Skeletal muscle cell (primary cell): ENCODE measurements at regions not wholly inside any gene's neighbourhood (a gene's known extent, or its start where the extent isn't known, plus 50 kb on each side); places are given as distances from the start of the nearest gene placed in this dataset.

Source experiments
- DNase-seq: peaks from one replicate; pipeline ENCODE4 v3.0.0-alpha.2; 2010; ENCODE audit warnings: low read depth
- H3K4me3 ChIP-seq: 2 replicates; pipeline ENCODE4 v1.5.1; 2011; ENCODE audit warnings: low read depth, mild to moderate bottlenecking, control low read depth, low read length, moderate library complexity

DNA sequence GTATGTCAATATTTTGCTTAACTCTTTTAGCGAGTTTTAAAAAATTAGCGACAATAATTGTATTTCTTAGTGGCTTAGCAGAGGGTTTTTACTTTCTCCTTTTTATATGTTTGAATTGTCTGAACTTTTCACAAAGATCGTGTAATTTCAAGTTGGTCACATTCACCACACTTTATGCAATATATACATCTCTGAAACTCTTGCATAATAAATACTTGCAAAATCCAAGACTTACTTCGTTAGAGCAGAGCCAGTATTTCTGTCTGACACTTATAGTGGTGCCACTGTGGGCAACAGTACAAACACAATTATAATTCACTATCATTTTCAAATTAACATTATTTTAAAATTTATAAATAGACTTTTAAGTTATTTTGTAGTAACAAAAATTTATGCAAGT, 62.0 kb downstream of the SUCNR1 start:
- no peak overlapping the region for H3K4me3 ChIP-seq
- no peak for DNase-seq

DNA sequence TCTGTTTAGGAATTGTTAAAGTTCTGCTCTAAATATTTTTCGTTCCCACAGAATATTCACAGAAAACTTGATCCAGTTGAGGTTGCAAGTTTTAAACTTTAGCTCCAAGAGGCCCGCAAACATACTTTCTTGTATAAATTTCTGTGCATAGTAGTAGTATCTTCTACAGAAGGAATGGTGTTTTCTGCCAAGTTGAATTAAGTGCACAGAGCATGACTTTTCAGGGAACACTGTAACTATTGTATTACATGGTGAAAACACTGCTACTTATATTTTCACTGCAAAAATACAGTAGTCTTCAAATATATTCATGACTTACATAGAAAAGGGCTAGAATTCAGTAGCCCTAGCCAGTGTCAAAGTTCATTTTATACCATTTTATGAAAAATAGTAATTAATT, 67.0 kb downstream of the SUCNR1 start:
- no peak overlapping the region for H3K4me3 ChIP-seq
- no peak for DNase-seq

DNA sequence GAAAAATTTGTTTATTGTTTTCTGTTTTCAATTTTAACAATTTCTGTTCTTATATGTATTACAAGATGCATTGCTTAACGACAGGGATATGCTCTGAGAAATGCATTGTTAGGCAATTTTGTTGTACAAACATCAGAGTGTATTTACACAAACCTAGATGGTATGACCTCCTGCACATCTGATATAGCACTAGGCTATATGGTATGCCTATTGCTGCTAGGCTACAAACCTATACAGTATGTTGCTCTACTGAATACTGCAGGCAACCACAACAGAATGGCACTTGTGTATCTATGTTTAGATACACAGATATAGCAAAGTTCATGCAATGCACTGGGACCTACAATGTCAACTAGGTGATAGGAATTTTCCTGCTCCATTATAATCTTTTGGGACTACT, 70.1 kb downstream of the SUCNR1 start:
- no peak overlapping the region for H3K4me3 ChIP-seq
- DNase-seq, result no peak

DNA sequence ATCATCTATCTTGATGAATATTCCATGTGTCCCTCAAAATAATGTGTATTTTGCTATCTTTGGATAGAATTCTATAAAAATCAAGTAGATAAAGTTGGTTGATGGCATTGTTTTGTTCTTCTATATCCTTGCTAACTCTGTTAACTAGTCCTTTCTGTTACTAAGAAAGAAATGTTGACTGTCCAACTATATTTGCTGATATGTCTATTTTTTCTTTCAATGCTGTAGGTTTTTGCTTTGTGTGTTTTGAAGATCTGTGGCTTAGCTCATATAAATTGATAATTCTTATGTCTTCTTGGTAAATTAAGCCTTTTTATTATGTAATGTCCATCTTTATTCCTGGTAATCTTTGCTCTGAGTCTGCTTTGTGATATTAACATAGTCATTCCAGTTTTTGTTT, 70.9 kb downstream of the SUCNR1 start:
- H3K4me3 ChIP-seq, result no peak overlapping the region
- no peak for DNase-seq

DNA sequence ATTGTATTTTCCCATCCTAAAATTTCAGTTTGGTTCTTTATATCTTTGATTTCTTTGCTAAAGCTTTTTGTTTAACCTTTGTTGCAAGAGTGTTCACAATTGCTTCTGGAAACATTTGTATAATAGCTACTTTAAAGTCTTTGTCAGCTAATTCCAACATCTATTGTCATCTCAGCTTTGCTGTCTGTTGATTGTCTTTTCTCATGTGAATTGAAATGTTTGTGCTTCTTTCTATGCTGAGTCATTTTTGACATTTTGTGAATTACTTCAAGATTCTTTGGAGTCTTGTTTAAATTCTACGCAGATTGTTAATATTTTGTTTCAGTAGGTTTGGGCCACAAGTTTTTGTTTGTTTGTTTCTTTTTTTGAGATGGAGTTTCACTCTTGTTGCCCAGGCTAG, 73.2 kb downstream of the SUCNR1 start:
- DNase-seq, result no peak

DNA sequence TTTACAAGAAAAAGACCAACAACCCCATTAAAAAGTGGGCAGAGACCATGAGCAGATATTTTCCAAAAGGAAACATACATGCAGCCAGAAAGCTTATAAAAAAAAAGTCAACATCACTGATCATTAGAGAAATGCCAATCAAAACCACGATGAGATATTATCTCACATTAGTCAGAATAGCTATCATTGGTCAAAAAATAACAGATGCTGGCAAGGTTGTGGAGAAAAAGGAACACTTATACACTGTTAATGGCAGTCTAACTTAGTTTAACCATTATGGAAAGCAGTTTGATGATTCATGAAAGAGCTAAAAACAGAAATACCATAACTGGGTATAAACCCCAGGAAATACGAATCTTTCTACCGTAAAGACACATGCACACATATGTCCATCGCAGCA, 76.3 kb downstream of the SUCNR1 start:
- H3K4me3 ChIP-seq, result no peak overlapping the region

More for the DNA sequence above, 73.2 kb downstream of the SUCNR1 start:
- H3K4me3 ChIP-seq, result no peak overlapping the region

DNA sequence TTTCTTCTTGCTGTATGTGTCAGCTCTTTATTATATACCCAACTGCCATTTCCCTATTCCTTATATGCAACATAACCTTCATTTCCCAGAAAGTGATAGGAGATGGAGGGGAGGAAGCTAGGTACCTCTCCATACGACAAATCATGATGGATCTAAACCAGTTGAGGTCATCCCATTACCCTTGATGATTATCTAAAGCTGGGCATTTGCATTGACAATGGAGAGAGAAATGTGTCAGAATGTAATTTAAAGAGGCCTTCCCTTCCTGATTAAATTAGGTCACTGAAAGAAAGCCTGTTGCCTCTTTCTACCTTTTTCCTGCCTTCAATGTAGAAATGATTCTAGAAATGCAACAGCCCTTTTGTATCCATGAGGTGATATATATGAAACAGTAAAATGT, 81.9 kb downstream of the SUCNR1 start:
- DNase-seq, result no peak

More for the DNA sequence above, 76.3 kb downstream of the SUCNR1 start:
- DNase-seq, result no peak

DNA sequence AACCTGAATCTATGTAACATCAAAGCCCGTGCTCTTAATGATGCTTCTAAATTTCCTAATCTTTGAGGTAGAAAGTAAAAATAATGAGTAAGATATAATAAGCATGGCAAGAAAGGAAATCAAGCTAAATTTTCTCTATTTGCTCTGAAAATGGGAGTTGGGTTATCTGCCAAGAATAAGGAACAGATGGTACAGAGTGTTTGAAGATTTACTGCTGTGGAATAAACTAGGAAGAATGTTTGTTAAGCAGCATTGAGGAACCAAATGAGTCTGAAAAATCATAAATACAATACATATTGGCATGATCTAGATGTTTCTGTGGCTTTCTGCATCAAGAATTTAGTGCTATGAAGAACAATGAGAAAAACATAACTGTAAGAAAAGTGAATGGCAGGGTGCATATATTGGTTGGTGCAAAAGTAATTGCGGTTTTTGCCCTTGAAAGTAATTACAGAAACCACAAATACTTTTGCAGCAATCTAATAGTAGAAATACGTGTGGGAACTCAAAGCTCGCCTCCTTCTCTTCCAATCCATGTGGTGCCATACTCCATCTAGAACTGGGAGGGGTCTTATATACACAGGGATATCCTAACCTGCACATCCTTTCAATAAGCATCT, 87.6 kb downstream of the SUCNR1 start:
- H3K4me3 ChIP-seq, result no peak overlapping the region
- no peak for DNase-seq

More for the DNA sequence above, 81.9 kb downstream of the SUCNR1 start:
- H3K4me3 ChIP-seq, result no peak overlapping the region

DNA sequence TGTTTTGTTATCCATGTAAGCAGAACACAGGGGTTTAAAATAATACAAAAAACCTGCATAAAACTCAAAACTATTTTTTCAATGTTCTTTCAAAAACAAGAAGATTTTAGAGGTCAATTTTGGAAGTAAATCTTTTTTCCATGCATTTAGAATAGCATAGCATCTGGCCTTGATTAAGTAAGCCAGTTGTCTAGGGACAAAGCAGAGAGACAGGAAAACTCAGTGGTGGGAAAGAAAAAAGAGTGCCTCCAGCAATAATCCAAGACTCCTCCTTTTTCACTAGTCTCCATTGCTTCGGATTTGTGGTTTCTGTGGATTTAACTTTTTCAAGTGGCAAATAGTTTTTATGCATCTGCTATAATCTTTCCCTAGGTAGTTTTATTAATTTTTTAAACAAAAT, 88.9 kb downstream of the SUCNR1 start:
- H3K4me3 ChIP-seq, result no peak overlapping the region
- DNase-seq, result no peak

DNA sequence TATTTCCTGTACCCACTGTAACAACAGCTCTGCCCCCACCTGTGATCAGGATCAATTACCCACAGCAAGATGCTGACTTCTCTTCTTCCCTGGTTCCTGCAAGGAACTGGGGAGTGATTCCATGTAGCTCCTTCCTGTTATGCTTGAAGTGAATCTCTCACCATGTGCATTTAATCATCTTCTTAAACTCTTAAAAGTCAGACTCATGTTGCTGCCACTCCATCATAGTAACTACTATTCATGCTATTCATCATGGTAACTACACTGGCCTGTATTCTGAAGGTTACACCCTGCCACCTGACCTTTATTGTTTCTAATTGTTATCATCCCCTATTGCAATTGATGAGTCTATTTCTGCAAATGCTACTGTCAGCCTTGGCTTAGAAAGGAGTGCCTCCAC, 89.5 kb downstream of the SUCNR1 start:
- no peak for DNase-seq
- no peak overlapping the region for H3K4me3 ChIP-seq

DNA sequence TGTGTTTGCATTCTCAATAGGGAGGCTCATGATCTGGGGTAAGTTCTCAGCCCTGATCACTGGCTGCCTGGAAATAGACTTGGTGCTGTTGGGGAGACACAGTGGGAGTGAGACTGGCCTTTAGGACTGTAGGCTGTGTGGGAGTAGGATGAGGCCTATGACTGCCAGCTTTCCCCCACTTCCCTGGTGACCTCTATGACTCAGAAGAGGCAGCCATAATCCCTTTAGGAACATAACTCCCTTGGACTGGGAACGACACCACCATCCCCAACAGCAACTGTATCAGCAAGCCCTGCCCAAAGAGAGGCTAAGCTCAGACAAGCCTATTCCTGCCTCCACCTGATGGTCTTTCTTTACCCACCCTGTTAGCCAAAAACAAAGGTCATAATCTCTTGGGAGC, 91.3 kb downstream of the SUCNR1 start:
- peak; percentile 26 for DNase-seq
- H3K4me3 ChIP-seq, result no peak overlapping the region

DNA sequence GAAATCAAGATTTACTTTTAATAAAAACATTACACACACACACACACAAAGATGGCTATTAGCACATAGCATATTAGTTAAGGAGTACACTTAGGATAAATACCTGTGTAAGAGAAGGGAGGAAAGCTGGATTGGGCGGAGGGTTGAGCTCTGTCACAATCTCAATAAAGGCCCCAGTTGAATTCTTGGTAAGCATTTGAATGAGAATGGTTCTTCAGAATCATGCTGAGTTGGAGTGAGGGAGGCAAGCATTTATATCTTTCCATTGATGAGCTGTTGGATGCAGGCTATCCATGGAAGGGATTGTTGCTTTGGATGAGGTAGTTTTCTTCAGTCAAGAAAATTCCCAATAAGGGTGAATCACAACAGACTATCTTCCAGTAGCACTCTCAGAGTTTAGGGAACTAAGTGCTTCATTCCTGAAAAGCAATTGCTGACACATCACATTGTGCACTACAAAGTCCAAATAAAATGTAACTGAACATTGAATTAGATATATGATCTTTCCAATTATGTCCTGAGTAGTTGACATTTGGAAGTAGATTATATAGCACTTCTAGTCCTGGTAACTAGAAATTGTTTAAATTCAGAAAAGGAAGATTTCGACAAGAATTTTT, 95.7 kb downstream of the SUCNR1 start:
- DNase-seq, result no peak

DNA sequence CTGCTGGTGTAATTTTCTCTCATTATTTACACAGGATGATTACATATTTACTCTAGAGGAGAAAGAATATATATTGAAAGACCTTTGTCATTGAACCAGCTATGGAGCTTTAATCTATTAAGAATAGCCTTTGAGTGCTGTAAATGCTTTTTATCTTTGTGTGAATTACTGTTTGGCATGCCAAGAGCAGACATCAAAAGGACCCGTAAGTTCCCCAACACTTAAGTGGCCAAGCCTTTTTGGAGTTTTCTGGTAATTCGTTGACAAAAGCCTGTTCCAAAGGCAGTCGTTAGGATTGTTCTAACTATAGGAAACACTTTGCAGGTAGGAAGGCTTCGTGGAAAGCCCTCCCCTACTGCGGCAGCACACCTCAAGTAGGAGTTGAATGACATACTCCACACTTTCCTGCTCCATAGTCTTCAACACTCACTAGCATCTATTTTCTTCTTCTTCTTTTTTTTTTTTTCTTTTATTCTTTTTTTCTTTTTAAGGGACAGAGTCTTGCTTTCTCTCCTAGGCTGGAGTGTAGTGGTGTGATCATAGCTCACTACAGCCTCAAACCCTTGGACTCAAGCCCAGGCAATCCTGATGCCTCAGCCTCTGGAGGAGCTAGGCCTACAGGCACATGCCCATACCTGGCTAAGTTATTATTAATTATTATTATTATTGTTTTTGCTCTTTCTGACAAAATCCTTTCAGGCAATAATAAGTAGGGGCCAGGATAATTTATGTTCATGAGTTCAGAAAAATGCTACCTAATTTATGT, 98.6 kb downstream of the SUCNR1 start:
- H3K4me3 ChIP-seq, result no peak overlapping the region

More for the DNA sequence above, 95.7 kb downstream of the SUCNR1 start:
- H3K4me3 ChIP-seq, result no peak overlapping the region

DNA sequence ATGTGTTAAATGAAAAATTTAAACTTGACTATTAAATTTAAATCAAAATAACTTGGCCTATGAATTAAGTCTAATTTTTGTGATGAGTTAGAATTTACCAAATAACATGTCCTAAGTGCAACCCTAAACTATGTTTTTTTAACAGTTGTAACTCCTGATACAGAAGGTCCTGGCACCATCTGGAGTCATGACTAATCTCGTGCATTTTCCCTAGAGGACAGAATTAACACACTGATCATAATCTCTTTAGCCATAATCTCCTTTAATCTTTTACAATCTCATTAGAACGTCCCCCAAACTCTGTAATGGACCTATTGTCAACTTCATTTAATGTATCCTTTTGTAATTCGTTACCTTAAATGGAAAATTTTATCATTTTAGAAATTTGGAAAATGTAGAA, 100.6 kb downstream of the SUCNR1 start:
- DNase-seq, result peak; percentile 33
- H3K4me3 ChIP-seq, result no peak overlapping the region

More for the DNA sequence above, 98.6 kb downstream of the SUCNR1 start:
- no peak for DNase-seq

DNA sequence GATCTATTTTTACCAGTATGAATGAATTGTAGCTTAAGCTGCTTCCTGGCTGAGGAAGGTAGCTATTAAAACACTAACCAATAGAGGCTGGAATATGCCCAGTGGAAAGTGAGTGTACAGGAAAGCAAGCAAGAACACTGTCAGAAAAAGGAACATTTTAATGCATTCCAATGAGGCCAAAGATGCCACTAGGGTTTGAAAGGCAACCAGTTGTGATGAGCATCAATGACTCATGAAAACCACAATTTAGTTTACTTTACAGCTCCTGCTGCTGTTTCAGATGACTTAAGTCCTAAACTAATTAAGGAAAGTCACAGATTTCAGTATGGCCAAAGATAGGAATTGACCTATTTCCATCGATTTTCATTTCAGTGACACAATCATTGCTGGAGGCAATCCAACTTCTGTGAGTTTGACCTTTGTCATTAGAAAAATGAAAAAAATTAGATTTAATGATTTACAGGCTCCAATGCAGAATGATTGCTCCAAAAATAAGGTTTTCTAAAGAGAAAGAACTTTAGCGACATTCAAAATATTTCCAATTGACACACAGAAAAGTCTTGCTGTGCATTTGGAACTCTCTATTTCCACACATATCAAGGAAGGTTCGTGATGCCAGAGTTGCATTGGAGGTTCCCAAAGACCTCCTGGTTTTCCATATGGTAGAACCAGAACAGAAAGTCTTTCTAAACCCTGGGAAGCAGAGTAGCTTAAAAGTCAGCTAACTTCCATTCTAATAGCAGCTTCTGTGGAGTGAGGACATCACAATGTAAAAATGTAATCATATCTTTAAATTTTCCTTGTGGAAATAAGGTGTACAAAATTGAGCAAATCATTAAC, 103.0 kb downstream of the SUCNR1 start:
- no peak overlapping the region for H3K4me3 ChIP-seq
- DNase-seq, result peak; percentile 94

DNA sequence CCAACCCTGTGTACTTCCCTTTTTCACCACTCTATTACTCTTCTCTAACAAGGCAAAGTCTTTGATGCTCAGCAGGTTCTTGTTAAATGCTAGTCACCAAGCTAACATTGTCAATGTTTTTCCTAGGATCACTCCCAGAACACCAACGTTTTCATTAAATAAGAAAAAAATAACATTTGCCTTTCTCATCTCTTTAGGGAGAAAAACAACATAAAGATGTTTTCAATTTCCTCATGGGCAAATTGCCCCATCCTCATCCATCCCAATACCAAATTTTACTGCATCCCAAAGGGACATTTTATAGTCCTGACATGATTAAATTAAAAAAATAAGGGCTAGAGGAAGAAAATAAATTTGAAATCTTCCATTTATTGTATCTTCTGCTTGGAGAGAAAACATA, 106.5 kb downstream of the SUCNR1 start:
- DNase-seq, result no peak
- no peak overlapping the region for H3K4me3 ChIP-seq

DNA sequence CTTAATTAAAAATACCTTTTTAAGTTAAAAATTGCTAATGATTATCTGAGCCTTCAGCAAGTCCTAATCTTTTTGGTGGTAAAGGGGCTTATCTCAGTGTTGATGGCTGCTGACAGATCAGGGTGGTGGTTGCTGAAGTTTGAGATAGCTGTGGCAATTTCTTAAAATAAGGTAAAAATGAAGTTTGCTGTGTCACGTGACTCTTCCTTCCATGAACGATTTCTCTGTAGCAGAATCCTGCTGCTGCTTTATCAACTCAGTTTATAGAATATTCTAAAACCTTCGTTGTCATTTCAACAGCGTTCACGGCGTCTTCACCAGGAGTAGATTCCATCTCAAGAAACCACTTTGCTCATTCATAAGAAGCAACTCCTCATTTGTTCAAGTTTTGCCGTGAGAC, 110.1 kb downstream of the SUCNR1 start:
- DNase-seq, result no peak
- no peak overlapping the region for H3K4me3 ChIP-seq

DNA sequence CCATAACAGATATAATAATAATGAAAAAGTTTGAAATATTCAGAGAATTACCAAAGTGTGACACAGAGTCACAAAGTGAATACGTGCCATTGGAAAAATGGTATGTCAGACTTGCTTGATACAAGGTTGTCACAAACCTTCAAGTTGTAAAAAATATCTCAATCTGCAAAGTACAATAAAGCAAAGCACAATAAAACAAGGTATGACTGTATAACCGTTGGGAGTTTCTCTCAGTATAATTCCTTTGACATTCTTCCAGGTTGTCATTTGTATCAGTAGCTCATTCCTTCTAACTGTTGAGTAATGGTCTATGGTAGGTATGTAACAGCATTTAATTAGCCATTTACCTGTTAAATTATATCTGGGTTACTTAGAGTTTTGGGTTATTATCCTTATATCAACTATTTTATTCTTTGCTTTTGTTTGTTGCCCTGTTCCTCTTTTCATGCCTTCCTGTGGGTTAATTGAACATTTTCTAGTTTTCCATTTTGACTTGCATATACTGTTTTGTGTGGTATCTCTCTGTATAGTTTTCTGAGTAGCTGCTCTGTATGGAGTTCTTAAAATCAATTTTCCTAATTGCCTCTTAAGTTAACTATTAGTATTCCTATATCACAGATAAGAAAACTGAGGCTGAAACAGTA, 112.5 kb downstream of the SUCNR1 start:
- no peak for DNase-seq
- H3K4me3 ChIP-seq, result no peak overlapping the region

DNA sequence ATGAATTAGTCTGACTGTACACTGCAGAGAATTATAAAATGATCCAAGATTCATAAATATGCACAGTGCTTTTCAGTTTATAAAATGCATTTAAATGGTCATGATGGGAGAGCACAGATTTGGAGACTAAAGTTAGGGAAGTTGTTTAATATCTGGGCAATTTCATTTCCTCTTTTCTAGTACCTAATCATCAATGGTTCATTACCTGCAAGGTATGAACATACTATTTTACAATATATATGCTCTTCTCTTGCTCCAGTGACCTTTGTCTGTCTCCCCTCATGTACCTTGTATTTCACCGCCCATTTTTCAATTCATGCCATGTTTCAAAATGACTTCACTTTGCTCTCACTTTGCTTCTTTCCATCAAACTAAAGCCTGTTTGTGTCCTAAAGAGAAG, 114.5 kb downstream of the SUCNR1 start:
- no peak overlapping the region for H3K4me3 ChIP-seq
- no peak for DNase-seq
